Bronchial epithelial cell (primary cell): ENCODE measurements at regions not wholly inside any gene's neighbourhood (a gene's known extent, or its start where the extent isn't known, plus 50 kb on each side); places are given as distances from the start of the nearest gene placed in this dataset.

Experiments
- DNase-seq: peaks from one replicate; pipeline ENCODE4 v3.0.0-alpha.2; 2010; ENCODE audit warnings: low read depth
- FAIRE-seq: peaks from 2 replicates; lab custom pipeline; 2011; peaks lifted over from hg19 to GRCh38; lab: Jason Lieb, UNC
- H3K27me3 ChIP-seq: 2 replicates; pipeline ENCODE4 v1.5.1; 2011; ENCODE audit warnings: low read length; ENCODE audit not compliant: control insufficient read depth, insufficient read depth
- H3K36me3 ChIP-seq: 2 replicates; pipeline ENCODE4 v1.5.1; 2011; ENCODE audit warnings: low read length; ENCODE audit not compliant: control insufficient read depth, insufficient read depth
- H3K4me3 ChIP-seq: 2 replicates; pipeline ENCODE4 v1.5.1; 2011; ENCODE audit warnings: mild to moderate bottlenecking, low read depth, low read length, control low read depth
- CTCF ChIP-seq: IDR thresholded peaks from 2 replicates; pipeline ENCODE4 v1.5.1; 2011; ENCODE audit warnings: mild to moderate bottlenecking, moderate library complexity, low read length, control low read depth, inconsistent platforms; ENCODE audit not compliant: insufficient read depth, severe bottlenecking

GRCh38 chr18:78776151-78776550, 203.5 kb upstream of the SALL3 start:
- Histone ChIP-seq H3K4me3 (no peak overlapping the region), H3K36me3 (no peaks in the 10 kb centered on the region), H3K27me3 (no peaks in the 10 kb centered on the region)
- no peak for FAIRE-seq
- no peak for DNase-seq
- TF ChIP-seq CTCF = no peak

GRCh38 chr18:78776706-78777285, 202.8 kb upstream of the SALL3 start:
- H3K4me3 ChIP-seq = no peak overlapping the region
- DNase-seq = no peak
- no peak for TF ChIP-seq CTCF
- H3K36me3 ChIP-seq = no peaks in the 10 kb centered on the region
- no peak for FAIRE-seq
- no peaks in the 10 kb centered on the region for H3K27me3 ChIP-seq

- H3K4me3 ChIP-seq = no peak overlapping the region
- TF ChIP-seq CTCF = no peak
- H3K36me3 ChIP-seq = no peaks in the 10 kb centered on the region
- FAIRE-seq (no peak), DNase-seq (no peak)
- H3K27me3 ChIP-seq = no peaks in the 10 kb centered on the region
Observed at GRCh38 chr18:78777992-78778391, 201.6 kb upstream of the SALL3 start.

- DNase-seq (no peak), FAIRE-seq (no peak)
- Histone ChIP-seq H3K36me3 (no peaks in the 10 kb centered on the region), H3K4me3 (no peak overlapping the region), H3K27me3 (no peaks in the 10 kb centered on the region)
- TF ChIP-seq CTCF = no peak
Observed at GRCh38 chr18:78778651-78779050, 201.0 kb upstream of the SALL3 start.

GRCh38 chr18:78779996-78780718, 199.5 kb upstream of the SALL3 start:
- TF ChIP-seq CTCF = no peak
- FAIRE-seq (no peak), DNase-seq (no peak)
- no peaks in the 10 kb centered on the region for H3K27me3 ChIP-seq
- H3K4me3 ChIP-seq = no peak overlapping the region
- H3K36me3 ChIP-seq = no peaks in the 10 kb centered on the region
